Kidney tubule cell (primary cell): ENCODE measurements at regions not wholly inside any gene's neighbourhood (a gene's known extent, or its start where the extent isn't known, plus 50 kb on each side); places are given as distances from the start of the nearest gene placed in this dataset.

ENCODE experiments used
- DNase-seq: peaks from one replicate; pipeline ENCODE4 v3.0.0-alpha.2; 2018; ENCODE audit warnings: low spot score

DNA sequence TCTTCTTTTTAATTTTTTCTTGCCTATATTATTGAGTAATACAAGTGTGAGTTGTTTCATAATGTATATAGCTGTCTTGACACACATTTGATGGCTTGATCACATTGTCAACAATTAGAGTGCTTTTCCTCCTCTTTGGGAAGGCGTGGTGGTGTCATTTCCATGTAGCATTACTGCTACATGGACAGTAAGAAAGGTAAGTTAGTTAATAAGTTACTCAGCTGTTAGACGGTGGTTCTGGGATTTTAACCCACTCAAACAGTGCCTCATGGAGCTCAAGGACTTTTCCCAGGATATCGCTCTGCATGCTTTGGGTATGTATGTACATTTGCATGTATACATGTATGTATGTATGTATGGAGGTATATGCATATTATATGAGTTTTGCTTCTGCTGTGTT lies 94.6 kb downstream of the HAPSTR1 start:
- DNase-seq = no peak

DNA sequence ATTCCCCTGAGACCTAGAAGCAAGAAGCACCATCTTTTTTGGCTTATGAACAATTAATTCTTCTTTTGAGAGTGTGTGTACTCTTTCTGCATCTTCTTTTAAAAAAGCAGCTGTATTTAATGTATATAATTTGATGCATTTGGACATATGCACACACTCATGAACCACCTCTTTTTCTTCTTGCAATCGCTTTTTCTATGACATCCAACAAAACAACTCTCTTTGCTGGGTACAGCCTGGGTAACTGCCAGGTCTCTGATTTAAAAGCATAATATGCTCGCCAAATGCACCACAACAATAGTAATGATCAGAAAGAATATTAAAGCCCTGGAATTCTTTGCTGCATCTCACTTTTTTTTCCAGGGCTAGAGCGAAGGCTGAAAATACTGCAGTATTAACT lies 97.3 kb downstream of the HAPSTR1 start:
- no peak for DNase-seq

DNA sequence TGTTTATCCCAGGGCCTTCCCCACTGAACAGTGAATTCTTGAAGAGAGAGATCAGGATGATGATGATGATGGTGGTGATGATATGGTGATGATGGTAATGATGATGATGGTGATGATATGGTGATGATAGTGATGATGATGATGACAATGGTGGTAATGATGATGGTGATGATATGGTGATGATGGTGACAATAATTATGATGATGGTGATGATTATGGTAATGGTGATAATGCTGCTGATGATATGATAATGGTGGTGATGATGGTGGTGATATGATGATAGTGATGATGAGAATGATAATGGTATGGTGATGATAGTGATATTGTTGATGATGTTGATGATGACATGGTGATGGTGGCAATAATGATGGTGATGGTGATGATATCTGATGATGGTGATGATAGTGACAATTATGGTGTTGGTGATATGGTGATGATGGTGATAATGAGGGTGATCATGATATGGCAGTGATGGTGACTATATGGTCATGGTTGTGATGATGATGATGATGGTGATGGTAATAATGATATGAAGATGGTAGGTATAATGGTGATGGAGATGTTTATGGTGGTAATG lies 99.9 kb downstream of the HAPSTR1 start:
- no peak for DNase-seq

DNA sequence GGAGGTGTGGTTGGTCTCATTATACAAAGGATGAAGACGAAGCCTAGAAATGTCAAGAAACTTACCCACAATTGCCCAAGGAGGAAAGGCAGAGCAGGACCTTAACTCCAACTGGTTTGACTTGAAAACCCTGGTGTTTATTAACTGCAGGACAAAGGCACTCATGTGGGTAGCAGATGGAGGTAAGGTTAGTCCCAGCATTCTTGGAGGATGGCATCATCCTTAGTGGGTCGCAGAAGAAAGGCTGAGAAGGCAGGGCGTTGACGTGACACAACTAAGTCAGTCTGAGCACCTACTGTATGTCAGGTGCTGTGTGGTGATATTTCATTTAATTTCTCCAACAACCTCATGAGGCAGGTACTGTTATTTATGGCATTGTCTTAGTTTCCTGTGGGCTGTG lies 101.3 kb downstream of the HAPSTR1 start:
- DNase-seq = peak; percentile 86

DNA sequence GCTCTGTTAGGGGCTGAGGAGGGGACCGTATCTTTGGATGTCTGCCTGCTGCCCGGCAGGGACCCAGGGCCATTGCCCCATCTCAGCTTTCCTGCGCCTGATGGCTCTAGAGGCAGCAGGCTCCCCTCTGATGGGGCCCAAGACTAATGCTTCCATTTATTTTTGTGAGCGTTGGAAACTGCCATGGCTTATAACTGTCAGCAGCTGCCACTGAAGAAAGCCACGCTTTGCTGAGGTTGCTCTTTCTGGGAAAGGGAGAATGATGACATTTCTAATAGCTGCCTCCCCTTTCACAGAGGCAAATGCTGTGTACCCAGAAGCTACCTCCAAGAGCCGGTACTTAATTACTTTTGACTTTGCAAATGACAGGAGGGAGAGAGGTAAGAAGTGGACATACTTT lies 103.8 kb downstream of the HAPSTR1 start:
- DNase-seq = no peak

DNA sequence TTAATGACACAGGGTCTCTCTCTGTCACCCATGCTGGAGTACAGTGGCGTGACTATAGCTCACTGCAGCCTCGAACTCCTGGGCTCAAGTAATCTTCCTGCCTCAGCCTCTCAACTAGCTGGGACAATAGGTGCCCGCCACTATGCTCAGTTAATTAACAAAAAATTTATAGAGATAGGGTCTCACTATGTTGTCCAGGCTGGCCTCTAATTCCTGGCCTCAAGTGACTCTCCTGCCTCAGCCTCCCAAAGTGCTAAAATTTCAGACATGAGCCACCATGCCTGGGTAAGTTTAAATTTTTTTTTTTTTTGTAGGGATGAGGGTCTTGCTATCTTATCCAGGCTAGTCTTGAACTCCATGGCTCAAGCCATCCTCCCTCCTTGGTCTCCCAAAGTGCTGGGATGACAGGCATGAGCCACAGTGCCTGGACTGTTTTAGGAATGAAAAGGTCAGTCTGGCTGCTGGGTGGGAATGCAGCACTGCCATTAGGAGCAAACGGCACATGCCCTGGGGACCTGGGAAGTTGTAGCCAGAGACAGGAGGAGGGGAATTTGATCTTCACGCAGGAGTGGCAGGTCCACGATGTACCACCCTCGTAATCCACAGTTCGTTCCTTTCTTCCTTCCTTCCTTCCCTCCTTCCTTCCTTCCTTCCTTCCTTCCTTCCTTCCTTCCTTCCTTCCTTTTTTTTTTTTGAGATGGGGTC lies 106.7 kb downstream of the HAPSTR1 start:
- DNase-seq = no peak

DNA sequence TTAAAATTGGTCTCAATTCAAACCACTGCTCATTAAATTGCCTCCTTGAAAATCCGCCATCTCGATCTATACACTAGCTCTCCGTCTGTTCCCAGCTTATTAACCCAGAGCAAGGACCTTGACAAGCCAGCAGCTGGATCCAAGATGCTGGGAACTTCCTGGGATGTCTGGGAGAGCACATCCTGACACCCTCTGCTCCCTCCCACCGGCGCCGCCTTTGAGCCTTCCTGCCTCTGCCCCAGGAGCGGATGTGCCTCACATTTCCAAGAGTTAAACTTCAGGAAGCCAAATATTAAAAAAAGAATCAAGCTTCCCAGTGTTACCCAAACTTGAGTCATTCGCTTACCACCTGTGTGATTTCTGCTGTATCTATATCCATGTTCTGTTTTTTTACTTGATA lies 107.9 kb downstream of the HAPSTR1 start:
- no peak for DNase-seq

DNA sequence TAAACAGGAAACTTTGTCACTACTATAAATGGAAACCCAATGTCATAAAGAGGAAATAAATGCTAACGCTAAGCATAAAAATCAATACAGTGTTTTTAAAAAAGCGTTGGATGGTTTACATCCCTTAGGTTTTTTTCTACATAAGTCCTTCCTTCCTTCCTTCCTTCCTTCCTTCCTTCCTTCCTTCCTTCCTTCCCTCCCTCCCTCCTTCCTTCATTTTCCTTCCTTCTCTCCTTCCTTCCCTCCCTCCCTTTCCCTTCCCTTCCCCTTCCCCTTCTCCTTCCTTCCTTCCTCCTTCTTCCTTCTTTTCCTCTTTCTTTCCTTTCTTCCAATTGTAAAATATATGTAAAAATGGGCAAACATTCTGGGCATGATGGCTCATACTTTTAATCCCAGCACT lies 108.3 kb downstream of the HAPSTR1 start:
- DNase-seq = no peak

DNA sequence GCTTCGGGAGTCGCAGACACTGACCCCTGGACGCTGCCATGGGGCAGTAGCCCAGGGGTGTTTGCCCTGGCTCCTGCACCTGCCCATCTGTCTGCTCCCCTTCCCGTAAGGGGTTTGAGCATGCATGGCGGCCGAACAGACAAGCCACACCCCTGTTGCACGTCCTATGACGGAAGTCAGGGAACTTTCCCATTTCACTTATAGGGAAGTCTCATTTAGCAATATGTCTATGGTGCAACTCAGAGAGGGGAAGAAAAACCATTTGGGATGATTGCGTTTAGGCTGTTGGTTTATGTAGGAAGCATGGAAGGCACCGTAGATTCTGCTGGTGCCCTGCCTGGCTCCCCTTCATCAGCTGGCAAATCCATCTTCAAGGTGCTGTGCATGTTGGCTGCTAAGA lies 112.5 kb downstream of the HAPSTR1 start:
- DNase-seq = no peak

DNA sequence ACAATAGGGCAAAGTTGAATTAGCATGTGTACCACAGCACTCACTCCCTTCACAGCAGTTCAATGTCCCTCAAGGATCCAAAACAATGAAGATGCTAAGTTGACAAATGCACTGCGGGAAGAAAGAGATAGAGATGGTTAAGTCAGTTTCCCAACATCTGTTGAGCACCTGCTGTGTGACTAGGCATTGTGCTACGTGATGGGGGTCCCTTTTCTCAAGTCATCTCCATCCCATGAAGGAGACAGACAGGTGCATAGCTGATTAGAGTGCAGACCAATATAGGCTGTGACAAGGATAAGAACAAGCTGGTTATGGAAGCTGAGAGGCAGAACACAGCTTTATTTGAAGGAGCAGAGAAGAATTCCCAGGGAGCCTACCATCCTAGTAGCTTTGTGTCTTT lies 114.2 kb downstream of the HAPSTR1 start:
- DNase-seq = no peak

DNA sequence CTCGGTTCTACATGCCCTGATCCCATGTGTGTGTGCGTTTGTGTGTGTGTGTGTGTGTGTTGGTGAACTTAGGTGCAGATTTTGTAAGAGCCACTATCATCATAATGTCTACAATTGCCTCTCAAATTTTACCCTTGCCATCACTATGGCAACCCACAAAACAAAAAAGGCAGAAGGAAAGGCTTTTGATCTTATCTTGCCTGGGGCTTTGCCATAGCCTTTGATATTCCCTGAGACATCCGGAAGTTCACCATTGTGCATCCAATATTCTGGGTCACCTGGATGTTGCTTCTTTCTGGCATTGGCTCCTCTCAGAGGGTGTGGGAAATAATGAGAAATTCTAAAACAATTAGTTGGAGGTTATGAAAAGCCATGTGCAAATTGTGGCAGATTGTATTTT lies 114.7 kb downstream of the HAPSTR1 start:
- no peak for DNase-seq

DNA sequence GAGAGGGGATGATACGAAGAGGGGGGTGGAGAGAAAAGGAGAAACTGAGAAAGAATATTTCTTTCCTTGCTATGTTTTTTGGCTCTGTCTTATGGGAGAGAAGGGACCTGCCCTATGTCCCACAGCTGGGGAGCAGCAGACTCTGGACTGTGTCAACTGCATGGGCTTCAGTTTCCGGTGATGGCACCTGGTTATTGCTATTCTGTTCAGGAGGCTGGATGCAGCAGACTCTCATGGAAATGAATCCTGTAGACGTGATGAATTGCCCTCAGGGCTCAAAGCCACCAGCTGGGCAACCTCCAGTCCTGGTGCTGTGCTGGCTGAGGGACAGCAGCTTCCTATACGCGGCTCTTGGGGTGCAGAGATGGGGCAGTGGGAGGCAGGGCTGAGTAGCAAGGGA lies 121.2 kb downstream of the HAPSTR1 start:
- DNase-seq = no peak

DNA sequence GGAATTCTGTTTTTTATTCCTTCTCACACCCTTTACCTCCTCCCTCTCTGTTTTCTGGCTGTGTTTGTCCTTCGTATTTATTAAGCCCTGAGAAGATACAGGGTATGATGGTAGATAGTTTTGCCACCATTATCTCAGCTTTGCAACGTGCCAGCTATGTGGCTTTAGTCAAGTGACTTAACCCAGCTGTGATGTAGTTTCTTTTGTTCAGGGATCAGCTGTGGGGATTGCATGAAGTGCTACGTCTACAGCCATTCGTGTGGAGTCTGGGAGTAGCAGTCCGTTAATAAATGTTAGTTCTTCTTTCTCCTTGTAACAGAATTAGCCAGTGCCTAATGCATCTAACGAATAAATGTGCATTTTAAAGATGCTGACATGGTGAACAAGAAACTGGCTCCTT lies 128.4 kb downstream of the HAPSTR1 start:
- no peak for DNase-seq

DNA sequence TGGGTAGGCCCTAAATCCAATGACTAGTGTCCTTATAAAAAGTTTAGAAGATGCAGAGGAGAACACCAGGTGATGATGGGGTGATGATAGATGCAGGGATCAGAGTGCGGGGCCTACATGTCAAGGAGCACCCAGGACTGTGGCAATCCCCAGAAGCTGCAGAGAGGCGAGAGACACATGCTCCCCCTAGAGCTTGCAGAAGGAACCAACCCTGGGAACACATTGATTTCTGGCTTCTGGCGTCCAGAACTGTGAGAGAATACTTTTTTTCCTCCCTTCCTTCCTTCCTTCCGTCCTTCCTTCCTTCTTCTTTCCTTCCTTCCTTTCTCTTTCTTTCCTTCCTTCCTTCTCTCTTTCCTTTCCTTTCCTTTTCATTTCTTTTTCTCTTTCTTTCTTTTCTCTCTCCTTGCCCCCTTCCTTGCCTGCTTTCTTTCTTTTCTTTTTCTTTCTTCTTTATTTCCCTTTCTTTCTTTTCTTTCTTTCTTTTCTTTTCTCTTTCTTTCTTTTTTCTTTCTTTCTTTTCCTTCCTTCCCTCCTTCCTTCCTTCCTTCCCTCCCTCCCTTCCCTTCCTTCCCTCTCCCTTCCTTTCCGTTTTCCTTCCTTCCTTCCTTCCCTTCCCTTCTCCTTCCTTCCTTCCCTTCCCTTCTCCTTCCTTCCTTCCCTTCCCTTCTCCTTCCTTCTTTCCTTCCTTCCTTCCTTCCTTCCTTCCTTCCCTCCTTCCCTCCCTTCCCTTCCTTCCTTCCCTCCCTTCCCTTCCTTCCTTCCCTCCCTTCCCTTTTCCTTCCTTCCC lies 134.3 kb downstream of the HAPSTR1 start:
- peak; percentile 20 for DNase-seq

DNA sequence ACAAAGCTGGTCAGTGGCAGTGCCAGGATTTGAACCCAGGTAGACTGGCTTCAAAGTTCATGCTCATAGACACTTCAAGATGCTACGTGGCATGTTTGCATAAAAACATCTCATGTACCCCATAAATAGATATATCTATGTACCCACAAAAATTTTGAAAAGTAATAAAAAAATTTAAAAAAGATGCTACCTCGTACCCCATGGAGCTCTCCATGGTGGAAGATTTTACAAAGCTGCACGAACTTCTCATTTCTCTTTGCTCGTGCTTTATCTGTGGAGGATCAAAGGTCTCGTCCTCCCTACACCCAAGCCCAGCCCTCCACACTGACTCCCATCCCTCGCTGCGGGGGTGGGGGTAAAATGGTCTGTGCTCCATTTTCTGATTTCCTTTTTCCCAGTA lies 135.5 kb downstream of the HAPSTR1 start:
- DNase-seq = no peak

DNA sequence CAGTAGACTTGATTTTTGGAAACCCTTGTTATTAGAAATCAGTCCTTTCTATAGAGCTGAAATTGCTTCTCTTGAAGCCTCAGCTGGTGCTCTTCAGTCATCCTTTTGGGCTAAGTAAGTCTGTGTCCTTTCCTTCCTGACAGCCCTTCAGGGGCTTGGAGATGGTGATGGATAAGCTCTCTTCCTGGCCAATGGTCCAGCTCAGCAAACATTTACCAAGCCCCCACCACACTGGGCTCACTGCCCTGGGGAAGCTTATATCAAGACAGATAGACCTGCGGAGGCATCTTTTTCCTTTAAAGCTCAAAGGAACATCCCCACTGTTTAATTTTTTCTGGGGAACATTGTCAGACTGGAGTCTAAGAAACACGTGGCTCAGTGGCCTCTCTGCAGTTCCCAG lies 139.6 kb downstream of the HAPSTR1 start:
- no peak for DNase-seq

DNA sequence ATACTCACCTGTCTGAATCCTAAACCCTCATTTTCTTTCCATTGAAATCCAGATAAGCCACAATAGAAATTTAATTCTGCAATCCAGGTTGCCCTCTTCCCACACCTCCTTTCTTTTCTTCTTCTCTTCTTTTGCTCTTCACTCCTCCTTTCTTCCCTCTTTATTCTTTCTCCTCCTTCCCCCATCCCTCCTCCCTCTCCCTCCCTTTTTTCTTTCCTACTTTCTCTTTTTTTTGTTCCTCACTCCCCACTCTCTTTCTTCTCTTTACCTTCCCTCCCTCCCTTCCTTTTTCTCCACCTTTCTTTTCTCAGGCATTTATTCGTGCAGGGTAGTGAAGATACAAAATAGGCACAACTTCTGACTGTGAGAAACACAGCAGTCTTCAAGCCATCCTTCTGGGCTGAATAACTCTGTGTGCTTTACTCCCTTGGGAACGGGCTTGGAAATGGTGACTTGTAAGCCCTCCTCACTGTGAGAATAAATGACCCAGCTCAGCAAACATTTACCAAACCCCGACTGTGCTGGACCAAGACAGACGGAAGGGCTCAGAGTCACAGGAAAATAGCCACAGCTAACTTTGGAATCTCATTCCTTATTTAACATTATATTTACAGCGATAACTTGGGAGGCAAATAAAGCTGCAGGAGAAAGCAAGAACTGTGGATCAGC lies 140.8 kb downstream of the HAPSTR1 start:
- no peak for DNase-seq

DNA sequence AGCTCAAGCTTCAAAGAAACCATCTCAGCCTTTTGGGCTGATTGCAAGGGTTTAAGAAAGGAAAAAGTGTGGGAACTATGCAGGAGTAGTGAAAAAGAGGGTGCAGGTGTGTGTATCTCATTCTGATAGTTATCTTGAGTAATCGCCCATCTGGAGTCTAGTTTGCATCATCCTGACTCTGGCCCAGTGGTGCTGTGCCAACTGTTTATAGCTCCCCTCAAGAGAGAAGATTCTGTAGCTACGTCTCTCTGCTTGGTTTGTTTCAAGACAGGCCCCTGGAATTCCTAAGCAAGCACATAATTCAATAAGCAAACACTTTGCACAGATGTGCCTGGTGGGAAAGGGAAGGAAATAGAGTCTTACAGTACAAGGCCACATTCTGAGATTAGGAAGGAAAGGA lies 144.4 kb downstream of the HAPSTR1 start:
- no peak for DNase-seq

DNA sequence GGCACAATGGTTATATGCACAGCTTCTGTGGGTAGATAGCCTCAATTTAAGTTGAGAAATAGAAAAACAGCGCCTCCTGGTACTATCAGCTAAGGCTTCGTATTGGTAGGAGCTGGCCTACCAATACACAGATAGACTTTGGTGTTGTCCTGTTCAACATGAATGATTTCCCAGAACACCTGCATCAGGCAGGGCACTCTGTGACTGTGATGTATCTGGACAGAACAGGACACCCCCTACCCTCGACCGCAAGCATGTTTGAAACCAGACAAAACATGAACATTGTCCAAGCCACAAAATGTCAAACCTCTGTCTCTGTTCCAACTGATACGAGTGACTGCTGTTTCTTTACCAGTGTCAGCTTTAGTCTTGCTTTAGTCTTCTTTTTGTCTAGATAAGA lies 144.9 kb downstream of the HAPSTR1 start:
- DNase-seq = no peak

DNA sequence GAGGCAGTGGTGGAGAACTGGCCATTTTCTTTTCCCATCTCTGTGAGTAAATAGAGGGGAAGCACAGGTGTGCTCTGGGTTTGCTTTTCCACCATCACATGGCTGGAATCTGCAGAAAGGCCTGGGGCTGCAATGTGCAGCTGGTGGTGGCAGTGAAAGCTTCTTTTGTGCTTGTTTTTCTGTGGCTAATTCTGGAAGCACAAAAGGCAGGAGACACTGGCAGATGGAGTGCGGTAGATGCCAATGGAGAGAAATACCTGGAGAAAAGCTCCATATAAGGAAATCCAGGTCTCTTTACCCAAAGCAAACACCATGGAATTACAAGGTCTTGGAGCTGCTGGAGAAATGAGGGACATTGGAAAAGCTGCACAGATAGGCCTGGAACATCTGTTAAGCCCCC lies 146.9 kb downstream of the HAPSTR1 start:
- DNase-seq = no peak

DNA sequence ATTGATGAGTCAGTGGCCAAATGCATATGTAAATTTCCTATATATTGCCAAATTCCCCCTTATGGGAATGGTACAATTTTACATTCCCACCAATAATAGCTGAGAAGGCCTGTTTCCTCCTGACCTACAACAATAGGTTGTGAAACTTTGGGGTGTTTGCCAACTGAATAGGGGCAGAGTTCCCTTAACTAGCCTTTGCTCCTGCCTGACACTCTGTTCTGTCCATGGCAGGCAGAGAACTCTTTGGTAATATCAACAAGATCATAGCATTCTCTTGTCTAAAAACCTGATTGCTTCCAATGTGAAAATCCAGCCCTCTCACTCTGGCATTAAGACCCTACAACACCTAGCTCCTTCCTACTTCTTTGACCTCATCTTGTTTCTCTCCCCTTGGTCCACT lies 149.7 kb downstream of the HAPSTR1 start:
- DNase-seq = no peak

DNA sequence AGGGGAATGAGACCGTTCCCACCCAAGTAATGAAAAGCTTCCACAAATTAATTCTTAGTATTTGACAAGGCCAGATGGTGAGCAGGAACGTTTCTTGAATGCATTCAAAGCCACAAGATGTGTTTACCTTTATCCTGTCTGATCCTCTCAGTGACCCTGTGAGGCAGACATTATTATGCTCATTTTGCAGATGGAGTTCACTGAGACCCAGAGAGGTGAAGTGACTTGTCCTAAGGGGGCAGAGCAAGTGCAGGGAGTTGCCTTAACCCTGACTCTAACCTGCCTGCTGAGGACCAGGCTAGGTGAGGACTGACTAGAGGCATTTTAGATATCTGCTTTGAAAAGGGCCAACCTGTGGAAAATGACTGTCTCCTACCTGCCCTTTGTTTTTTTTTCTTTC lies 156.7 kb downstream of the HAPSTR1 start:
- no peak for DNase-seq

DNA sequence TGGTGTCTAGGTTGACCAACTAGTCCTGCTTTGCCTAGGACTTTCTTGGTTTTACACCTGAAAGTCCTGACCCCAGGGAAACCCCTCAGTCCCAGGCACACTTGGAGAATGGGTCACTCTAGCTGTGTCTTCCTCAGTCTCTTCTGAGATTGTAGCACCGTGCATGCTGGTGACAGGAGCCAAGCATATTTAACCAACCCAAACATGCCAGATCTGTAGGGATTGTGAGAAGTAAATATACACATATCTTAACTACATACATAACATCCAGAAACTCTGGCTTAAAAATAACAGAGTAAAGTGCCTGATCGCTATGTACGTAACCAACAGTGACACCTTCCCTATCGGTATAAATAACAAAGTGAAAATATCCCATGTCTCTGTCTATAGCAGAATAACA lies 158.1 kb downstream of the HAPSTR1 start:
- DNase-seq = no peak
